Activated CD4-positive, alpha-beta T cell treated with anti-CD3 and anti-CD28 coated beads, Interleukin-2, amount 50 U/mL, for 4 hours (primary cell): ENCODE measurements at regions not wholly inside any gene's neighbourhood (a gene's known extent, or its start where the extent isn't known, plus 50 kb on each side); places are given as distances from the start of the nearest gene placed in this dataset.

ENCODE experiments used
- DNase-seq, 2 experiments: peaks; one replicate each; pipeline ENCODE4 v3.0.0-alpha.2; 2020

DNA sequence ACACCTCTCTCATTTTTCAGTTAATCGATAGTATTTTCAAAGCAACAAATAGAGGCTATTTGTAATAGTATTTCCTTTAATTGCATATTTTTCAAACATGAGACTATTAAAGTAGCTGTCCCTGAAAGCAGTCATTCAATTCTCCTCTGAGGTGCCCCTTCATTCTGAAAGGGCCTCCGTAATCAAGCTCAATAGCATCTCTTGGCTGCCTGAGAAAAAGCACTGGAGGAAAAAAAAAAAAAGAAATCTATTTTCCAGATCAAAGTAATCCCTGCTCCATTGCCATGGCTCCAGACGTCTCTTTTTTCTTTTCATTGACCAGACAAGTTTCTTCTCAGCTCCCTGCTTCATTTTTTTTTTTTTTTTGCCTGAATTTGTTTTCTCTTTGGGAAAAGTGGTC is 154.5 kb upstream of the BLID start:
- DNase-seq = no peak

DNA sequence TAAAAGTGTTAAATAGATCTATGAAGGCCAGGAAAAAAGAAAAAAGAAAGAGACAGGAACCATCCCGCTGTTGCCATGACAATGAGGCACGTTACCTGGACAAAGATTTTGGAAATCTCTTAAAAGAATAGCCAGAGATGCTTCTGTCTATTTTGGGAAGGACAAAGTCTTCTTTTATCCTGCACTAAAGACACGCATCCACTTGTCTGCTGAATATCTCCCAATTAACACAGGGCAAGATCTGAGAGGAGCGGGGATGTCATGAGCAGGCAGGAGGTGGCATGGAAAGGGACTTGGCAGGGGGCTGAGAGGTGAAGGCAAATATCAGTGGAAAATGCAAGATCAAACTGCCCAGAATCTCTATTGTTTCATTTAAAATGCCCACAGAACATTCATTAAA is 153.8 kb upstream of the BLID start:
- DNase-seq = no peak

DNA sequence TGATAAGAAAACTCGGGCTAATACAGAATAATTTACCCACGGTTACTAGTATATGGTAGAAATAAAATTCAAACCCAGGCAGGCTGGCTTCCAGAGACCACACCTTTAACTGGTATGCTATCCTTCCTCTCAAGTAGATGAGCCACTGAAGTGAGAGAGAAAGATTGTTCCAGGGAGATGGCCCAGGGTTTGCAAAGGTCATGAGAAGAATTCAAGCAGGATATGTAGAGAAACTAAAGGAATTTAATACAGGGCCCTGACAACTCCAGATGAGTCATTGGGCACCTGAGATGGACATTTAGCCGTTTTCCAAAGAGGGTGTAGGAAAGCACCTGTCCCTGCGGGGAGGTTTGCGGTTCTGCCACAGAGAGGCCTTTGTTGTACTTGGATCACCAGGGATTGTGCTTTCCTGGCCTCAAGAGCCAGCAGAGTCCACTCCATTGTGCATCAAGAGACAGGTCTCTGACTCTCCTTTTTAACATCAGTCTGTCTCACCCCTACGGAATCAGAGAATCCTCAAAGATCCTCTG is 152.7 kb upstream of the BLID start:
- DNase-seq = no peak

DNA sequence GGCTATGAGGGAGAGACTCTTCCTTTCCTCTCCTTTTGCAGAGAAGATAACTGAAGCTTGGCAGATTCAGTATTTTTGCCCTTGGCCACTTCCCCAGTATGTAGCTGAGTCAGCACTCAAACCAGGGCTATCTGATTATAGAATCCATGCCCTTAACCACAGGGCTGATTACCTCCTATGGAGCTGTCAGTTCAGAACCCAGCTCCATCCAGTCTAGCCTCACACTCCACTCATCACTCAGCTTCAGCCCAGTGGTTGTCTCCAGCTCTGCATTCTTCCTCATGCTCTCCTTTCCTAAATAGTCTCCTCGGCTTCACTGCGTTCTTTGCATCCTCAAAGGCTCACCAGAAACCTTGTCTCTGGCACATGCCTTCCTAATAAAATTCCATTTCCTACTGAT is 151.6 kb upstream of the BLID start:
- DNase-seq = no peak

DNA sequence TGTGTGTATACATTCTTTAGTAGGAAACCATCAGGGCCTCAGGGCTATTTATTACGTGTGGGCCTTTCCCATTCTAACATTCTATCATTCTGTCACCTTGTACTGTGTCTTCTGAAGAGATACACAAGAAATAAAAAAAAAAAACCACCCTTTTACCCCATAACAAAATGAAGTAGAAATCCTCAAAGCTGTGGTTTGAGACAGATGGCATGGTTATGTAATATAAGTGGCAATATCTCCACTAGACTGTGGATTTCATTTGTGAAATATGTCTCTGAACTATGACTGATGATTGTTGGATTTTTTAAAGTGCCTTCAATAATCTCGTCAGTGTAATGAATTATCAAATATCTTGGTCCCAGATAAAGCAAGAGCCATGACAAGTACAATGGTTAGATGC is 150.0 kb upstream of the BLID start:
- DNase-seq = no peak

DNA sequence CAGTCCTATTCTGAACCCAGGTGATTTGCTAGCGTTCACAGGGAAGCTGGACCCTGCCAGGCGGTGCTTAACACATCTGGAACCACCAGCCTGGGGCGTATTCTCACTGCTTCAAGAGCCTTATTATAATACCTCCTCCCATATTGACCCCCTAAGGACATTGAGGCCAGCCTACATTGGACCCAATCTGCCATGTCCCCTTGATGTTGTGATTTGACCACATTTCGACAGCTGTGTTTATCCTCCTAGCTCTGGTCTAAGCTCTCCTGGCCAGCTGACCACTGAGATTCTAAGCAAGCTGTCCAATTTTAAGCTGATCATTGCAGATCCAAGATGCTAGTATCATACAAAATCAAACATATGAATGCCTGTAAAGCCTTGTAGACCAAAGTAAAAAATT is 148.1 kb upstream of the BLID start:
- no peak for DNase-seq

DNA sequence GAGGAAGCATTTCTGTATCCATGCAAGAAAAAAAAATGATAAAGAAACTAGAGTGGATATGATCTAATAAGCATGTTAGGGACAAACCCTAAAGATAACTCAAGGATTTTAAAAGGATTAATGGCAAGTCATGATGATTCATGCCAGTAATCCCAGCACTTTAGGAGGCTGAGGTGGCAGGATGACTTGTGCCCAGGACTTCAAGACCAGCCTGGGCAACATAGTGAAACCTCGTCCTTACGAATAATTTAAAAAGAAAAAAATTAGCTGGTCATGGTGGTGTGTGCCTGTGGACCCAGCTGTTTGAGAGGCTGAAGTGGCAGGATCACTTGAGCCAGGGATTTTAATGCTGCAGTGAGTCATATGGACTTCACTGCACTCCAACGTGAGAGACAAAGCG is 145.5 kb upstream of the BLID start:
- DNase-seq = no peak

DNA sequence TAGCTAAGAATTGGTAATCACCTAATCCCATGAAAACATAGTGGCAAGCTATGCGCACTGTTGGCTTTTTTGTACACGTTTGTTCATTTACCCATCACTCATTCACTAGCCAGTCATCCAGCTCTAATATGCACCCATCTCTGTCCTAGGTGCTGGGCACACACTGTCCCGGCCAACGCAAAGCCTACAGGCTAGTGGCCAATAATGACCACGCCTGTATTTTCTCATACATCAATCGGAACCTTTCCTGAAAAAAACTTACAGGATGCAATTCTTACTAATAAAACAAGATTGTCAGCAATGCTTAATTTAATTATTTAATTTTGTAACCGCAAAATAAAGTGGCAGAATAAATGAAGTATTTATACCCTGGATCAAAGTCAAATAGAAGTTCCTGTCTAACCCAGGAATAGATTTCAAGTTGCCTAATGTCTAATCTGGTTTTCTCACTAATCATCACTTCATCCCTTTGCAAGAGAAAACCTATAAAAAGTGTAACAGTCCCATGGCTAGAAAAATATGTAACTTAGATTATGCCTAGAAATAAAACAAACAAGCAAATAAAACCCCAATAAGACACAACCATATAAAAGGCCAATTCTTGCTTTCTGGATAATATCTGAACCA is 143.3 kb upstream of the BLID start:
- no peak for DNase-seq

DNA sequence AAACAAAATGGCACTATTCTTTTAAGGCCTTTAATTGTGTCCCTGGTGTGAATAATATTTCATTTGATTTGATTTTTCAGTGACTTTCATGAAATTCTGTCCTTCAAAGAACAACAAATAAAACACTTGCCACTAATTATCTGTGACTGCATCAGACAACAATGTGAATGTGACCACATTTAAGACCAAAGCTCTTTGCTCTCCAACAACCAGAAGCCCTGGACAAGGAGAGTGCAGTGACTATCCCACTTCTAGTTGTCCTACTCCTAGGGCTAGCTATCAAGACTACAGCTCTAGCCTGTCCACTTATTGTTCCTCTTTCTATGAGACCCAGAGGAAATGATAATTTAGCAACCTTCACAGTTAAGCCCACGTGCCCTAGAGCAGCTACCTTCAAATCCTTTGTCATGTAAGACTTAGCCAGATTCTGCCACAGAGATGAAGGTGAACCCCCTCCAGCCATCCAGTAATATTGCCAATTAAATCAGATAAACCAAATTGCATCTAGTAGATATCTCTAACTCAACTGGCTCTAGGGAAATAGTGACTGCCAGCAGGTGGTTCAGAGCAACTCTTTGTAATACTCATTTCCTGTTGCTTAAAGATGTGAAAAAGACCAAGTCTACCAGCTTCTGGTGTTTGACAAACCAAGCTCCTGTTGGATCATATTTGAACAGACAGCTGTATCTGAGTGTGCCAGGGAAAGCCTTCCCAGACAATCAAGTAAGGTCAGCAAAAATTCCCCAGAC is 142.6 kb upstream of the BLID start:
- no peak for DNase-seq

DNA sequence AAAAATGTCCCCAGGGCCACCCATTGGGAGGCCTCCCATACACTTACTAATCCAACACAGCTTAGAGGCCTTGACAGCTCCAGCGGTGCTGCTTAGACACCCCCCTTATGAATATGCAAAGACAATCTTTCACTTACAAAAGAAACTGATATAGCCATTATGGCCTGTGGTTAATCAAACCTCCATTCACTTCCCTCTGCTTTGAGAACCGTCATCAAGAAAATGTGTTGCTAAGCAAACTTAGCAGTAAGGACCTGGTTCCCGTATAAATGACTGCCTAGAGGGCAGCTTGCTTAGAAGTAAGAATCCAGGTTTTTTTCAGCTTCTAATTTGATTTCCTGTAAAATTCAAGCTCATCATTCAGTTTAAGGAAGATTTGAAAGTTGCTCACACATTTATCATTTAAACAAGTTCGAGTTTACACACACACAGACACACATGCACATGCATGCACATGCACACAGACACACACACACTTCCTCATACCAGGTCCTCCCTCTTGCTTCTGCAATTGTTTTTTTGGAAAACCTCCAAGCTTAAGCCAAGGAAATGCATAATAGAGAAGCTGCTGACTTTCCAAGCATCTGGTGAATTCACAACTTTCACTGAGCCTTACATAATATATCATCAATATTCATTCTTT is 137.7 kb upstream of the BLID start:
- no peak for DNase-seq

DNA sequence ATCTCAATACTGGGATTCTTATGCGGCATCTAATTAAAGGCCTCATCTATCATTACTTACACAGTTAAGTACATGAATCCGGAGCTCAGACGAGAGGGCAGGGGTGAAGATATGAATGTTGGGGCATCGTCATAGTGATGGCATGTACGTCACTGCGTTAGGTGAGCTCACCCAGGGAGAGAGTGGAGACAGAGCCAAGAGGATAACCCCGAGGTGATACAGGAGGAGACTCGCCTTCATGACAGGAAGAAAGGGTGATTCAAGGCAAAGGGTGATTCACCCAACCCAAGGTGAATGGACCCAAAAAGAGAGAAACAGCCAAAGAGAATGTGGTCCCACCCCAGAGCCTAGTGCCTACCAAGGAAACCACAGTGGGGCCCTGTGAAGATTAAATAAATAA is 132.9 kb upstream of the BLID start:
- DNase-seq = no peak

DNA sequence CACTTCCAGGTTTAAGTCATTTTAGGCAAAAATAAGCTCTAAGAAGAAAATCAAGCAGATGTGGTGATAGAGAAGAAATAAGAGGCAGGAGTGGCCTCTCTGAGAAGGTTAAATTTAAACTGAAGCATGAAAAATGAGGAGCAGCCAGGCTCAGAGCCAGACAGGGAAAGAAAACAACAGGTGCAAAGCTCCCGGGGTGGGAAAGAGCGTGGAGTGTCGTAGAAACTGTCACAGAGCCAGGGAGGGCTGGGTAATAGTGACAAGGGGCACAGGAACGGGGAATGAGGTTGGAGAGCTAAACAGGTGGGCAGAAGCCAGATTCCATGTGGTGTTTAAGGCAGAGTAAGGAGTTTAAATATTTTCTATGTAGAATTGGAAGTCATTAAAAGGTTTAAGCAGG is 132.1 kb upstream of the BLID start:
- DNase-seq = no peak

DNA sequence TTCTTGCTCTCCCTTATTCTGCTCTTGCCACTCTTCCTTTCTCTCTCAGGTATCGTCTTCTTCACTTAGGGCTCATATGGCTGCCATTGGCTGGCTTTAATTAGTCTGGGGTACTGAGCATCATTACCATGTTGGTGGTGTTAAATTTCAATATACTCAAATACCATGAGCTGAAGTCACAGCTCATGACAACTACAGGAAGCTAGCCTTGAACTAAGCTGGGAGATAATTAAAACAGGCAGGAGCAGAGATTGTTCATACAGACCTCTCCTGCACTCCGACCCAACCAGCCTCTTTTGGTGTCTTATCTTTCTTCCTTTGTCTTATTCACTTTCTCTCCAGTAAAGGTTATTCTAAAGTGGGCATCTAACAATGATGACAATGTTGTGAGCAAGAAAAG is 130.9 kb upstream of the BLID start:
- DNase-seq = no peak

DNA sequence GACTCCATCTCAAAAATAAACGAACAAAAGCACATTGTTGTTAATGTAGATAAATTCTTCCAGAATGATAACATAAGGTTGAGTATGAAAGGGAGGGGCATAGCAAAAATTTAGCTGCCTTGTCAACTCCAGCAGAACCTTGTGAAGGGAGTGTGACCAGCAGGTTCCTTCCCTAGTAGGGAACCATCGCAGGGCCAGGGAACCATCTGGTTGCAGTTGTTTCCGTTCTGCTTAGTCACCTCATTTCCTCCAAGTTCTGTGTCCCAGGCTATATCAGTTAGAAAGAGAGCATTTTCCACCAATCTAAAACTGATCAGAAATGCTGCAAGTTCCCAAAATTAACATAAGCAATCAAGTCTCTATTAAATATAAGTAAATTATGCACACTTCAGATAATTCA is 126.7 kb upstream of the BLID start:
- DNase-seq = no peak

DNA sequence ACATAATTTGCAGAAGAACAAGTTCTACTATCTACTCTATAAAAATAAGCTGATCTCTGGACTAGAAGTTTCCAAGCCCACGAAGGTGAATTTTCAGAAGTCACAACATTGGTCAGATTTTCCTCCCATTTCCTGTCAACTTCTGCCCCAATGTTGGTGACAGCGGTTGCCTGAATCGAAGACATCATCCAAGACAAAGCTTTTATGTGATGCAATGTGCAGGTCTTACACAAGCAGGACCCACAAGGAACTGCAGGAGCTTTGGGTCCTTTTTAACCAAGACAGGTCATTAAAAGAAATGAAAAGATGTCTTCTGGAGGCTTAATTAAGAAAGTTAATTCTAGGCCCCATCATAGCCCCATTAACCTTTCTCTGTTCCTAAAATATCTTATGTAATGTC is 125.6 kb upstream of the BLID start:
- no peak for DNase-seq

DNA sequence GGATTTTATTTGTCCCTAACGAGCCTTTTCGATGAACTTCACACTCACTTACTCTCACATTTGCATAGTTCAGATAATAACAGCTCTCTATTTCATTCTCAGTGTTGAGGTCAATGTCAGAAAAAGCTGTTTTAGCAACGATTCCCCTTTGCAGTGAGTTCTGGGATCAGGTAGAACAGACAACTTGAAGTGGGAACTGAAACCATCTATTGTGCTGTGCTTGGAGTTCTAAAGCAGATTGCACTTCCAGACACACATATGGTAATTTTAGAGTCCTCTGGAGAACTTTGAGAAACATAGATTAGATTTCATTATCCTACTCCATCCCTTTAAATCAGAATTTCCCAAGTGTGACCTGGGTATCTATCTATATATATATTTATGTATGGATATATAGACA is 124.6 kb upstream of the BLID start:
- no peak for DNase-seq

DNA sequence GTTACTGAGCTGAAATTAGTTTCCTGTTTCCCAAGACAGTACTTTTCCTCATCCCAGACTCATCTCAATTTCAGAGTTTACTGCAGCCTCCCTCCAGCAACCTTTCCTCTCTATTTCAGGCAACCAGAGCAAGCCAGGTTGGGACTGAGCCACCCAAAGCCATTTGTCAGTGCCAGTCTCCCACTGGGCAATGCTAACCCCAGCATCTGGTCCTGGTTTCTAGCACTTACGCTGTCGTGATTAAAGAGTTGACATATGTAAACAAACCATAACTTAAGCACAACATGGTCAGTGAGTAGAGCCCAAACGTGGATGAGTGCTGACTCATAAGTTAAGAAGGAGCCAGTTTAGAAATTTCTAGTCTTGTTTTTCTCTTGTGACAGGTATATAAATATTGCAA is 119.6 kb upstream of the BLID start:
- no peak for DNase-seq

DNA sequence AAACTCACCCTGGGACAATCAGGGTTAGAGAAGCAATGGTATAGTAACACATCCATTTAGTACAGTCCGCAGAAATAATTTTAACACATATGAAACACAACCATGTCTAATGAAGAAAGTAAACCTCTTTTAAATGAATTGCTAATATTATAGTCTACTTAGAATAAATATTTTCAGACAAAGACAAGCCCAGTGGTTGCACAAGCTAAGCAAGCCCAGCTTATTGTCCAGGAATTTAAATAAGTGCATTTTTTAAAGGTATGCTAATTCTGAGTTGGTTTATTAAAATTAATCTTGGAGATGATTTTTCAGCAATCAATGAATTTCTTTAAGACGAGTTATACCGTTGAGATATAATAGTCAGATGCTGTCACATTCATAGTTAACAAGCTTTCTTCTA is 118.8 kb upstream of the BLID start:
- no peak for DNase-seq

DNA sequence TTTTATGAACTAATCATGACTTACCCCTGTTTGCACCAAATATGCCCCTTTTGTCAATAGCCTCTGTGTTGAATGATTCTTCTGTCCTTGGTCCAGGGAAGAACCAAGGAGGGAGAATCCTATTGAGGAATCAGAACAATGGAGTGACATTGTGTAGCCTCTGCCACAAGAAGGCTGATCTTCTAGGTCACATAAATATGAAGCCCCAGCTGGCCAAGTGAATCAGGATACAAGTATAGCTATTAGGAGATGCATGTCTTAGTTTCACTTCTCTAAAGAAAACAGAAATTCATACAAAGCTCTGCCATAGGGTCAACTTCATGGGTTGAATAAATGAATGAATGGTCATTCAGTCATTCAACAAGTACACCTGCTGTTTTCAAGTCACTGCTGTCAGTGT is 118.2 kb upstream of the BLID start:
- no peak for DNase-seq

DNA sequence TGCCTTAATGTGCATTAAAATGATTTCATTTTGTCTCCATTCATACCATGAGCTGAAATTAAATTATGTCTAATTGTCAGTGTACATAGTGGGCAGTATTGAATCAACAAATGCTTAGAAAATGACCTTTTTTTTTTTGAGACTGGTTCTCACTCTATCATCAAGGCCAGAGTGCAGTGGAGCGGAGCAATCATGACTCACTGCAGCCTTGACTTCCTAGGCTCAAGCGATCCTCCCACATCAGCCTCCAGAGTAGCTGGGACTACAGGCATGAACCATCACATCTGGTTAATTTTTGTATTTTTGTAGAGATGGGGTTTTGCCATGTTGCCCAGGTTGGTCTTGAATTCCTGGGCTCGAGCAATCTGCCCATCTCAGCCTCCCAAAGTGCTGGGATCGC is 117.0 kb upstream of the BLID start:
- DNase-seq = no peak

DNA sequence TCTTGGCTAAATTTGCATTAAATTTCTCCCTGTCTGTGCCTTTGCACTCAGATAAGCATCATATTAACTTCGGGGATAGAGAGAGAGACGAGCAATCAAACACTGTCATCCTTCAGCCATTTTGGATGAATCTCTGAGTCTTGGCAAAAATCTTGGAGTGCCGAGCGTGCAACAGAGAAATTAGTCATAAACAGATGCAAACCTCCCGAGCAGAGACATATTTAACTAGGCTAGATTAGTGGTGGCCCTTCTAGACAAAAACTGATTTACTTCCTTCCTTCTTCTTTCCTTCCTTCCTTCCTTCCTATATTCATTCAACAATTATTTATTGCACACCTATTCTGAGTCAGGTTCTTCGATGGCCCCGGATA is 114.4 kb upstream of the BLID start:
- no peak for DNase-seq

DNA sequence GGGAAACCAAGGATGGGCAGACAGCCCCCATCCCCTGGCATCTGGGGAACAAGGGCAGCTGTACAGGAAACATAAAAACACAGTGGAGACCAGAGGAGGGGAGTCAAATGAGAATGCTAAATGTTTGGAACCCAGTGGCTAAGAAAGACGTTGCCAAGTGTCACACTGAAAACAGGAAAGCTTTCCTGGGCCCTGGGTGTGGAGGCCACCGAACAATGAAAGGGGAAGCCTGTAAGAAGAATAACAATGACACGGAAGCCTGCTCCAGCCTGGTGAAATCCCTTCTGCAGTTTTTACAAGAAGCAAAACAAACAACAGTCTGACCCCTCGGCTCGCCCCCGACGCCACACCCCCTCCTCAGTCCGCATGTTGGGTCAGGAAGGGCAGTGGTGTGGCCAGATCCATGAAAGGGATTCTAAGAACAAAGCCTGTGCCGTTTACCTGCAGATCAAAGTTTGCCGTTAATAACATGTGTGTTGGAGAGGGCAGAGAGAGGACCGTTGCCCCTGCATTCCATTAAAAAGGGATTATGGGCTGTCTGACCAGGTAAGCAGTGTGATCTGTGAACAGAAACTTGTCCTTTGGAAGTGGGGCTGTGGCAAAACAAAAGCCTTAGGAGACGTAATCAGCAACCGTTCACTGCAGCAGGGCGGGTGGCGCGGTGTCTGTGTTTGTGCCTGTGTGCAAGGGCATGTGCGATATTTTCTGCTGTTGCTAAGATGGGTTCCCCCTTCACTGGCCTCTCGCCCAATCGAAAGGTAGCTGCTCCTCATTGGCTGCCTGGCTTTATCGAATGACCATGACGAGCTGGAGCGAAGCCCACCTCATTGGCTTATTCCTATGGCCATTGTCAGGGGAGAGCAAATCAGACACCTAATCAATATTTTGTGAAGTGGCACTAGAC is 113.7 kb upstream of the BLID start:
- DNase-seq = no peak

DNA sequence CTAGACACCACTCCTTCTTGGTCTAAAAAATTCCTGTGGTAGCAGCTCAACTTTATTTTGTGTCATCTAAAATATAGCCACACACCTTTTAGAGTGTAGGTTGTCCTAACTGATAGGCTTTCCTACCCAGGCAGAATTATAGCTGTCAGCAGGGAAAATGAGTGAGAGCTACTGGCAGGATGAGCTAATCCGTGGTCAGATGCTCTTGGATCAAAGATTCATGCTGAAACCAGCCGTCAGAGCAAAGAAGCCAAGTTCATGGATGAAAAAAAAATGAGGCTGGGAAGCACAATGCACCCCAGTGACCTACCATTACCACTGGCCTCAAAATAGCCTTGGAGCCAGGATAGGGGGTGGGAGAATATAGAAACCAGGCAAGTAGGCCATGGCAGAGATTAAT is 113.1 kb upstream of the BLID start:
- no peak for DNase-seq
